ENCODE measurements at regions not wholly inside any gene's neighbourhood (a gene's known extent, or its start where the extent isn't known, plus 50 kb on each side); places are given as distances from the start of the nearest gene placed in this dataset.

GRCh38 chrX:39911278-39911897, 186.4 kb downstream of the BCOR start:
- no peak overlapping the region for H3K27ac ChIP-seq (ENCODE audit: low read depth in 2 of 2, low read length in 1 of 2)
- H3F3A ChIP-seq (replicated peaks; ENCODE audit: insufficient read depth), result no peaks in the 10 kb centered on the region
- H3K36me3 ChIP-seq (replicated peaks in 1 of 2; ENCODE audit: control insufficient read depth in 1 of 2, insufficient read depth in 2 of 2, low read length in 1 of 2), result no peaks in the 10 kb centered on the region
- DNase-seq, result no peak
- WGBS (ENCODE audit: low lambda C conversion rate), result 54% methylated on average over 10 of the region's 14 CpGs
- TF ChIP-seq FOXM1 (IDR thresholded peaks at IDR 0.05; ENCODE audit: low read depth) (no peak), NRF1 (IDR thresholded peaks at IDR 0.05; ENCODE audit: low read depth, low read length) (no peak), MXI1 (IDR thresholded peaks at IDR 0.05; ENCODE audit: low read depth, low read length) (no peak), JUND (IDR thresholded peaks at IDR 0.05) (no peak), ELF1 (IDR thresholded peaks at IDR 0.05) (no peak), FOSL2 (IDR thresholded peaks at IDR 0.05; ENCODE audit: borderline replicate concordance, low read depth) (no peak), ZBTB33 (IDR thresholded peaks at IDR 0.05; ENCODE audit: borderline replicate concordance, low read depth) (no peak), TCF12 (IDR thresholded peaks at IDR 0.05) (no peak), RCOR1 (IDR thresholded peaks at IDR 0.05; ENCODE audit: low read length) (no peak), PBX3 (IDR thresholded peaks at IDR 0.05) (no peak), GATA2 (CRISPR knock-in tag; IDR thresholded peaks at IDR 0.05) (no peak), EZH2phosphoT487 (IDR thresholded peaks at IDR 0.05; ENCODE audit: borderline replicate concordance, low read depth) (no peak), CTCF (IDR thresholded peaks at IDR 0.05) (no peak)
- H2AFZ ChIP-seq (ENCODE audit: low read depth), result no peak overlapping the region
- H3K4me2 ChIP-seq, result no peak overlapping the region
- ChIA-PET CTCF (no interaction called here), POLR2A (no interaction called here)
- H3K9ac ChIP-seq, result no peak overlapping the region
- peaks cover 2 to 17% of the 10 kb centered on the region in 2 experiments; a peak in 2 of 4 replicates for H3K4me1 ChIP-seq (ENCODE audit: control insufficient read depth in 1 of 2, insufficient read depth in 2 of 2, low read depth in 1 of 2, low read length in 1 of 2)
- no peaks in the 10 kb centered on the region for H3K9me3 ChIP-seq
- no peaks in the 10 kb centered on the region for H4K20me1 ChIP-seq (ENCODE audit: insufficient read depth)
- H3K9me2 ChIP-seq, result no peaks in the 10 kb centered on the region
- no peaks in the 10 kb centered on the region for H3K79me2 ChIP-seq (ENCODE audit: insufficient read depth)
- no peak overlapping the region for H3K4me3 ChIP-seq (ENCODE audit: low read depth in 2 of 2, low read length in 1 of 2)
- no peaks in the 10 kb centered on the region for H3K27me3 ChIP-seq (ENCODE audit: insufficient read depth)

- peaks cover 2 to 17% of the 10 kb centered on the region in 2 experiments; a peak in 2 of 4 replicates for H3K4me1 ChIP-seq (ENCODE audit: control insufficient read depth in 1 of 2, insufficient read depth in 2 of 2, low read depth in 1 of 2, low read length in 1 of 2)
- ChIA-PET CTCF (no interaction called here), POLR2A (no interaction called here)
- no peak overlapping the region for H3K9ac ChIP-seq
- H3K4me2 ChIP-seq, result no peak overlapping the region
- no peak for DNase-seq
- H3K9me3 ChIP-seq, result no peaks in the 10 kb centered on the region
- no peak overlapping the region for H3K4me3 ChIP-seq (ENCODE audit: low read depth in 2 of 2, low read length in 1 of 2)
- H3F3A ChIP-seq (replicated peaks; ENCODE audit: insufficient read depth), result no peaks in the 10 kb centered on the region
- H3K27ac ChIP-seq (ENCODE audit: low read depth in 2 of 2, low read length in 1 of 2), result no peak overlapping the region
- H3K9me2 ChIP-seq, result no peaks in the 10 kb centered on the region
- H3K27me3 ChIP-seq (ENCODE audit: insufficient read depth), result no peaks in the 10 kb centered on the region
- H4K20me1 ChIP-seq (ENCODE audit: insufficient read depth), result no peaks in the 10 kb centered on the region
- no peaks in the 10 kb centered on the region for H3K36me3 ChIP-seq (replicated peaks in 1 of 2; ENCODE audit: control insufficient read depth in 1 of 2, insufficient read depth in 2 of 2, low read length in 1 of 2)
- no peaks in the 10 kb centered on the region for H3K79me2 ChIP-seq (ENCODE audit: insufficient read depth)
- H2AFZ ChIP-seq (ENCODE audit: low read depth), result no peak overlapping the region
- 63% methylated on average over 6 of the region's 7 CpGs for WGBS (ENCODE audit: low lambda C conversion rate)
- TF ChIP-seq GATA2 (CRISPR knock-in tag; IDR thresholded peaks at IDR 0.05) (no peak), JUND (IDR thresholded peaks at IDR 0.05) (no peak), RCOR1 (IDR thresholded peaks at IDR 0.05; ENCODE audit: low read length) (no peak), TCF12 (IDR thresholded peaks at IDR 0.05) (no peak), FOXJ3 (CRISPR knock-in tag; IDR thresholded peaks at IDR 0.05) (no peak), FOXM1 (IDR thresholded peaks at IDR 0.05; ENCODE audit: low read depth) (no peak), TAF1 (IDR thresholded peaks at IDR 0.05; ENCODE audit: borderline replicate concordance, low read depth, low read length) (no peak), USF1 (IDR thresholded peaks at IDR 0.05; ENCODE audit: borderline replicate concordance, low read depth) (no peak), NFIC (IDR thresholded peaks at IDR 0.05; ENCODE audit: borderline replicate concordance) (no peak), MAX (IDR thresholded peaks at IDR 0.05; ENCODE audit: low read depth) (no peak), ZBTB33 (IDR thresholded peaks at IDR 0.05; ENCODE audit: borderline replicate concordance, low read depth) (no peak)
Observed at GRCh38 chrX:39912126-39912525, 185.6 kb downstream of the BCOR start.
